ENCODE measurements at regions not wholly inside any gene's neighbourhood (a gene's known extent, or its start where the extent isn't known, plus 50 kb on each side); places are given as distances from the start of the nearest gene placed in this dataset.
A peak's percentile ranks its signal among the peaks of the same experiment; 100 is the strongest.

- peak overlapping the region in 1 of 2 donors; percentile 17 for H3K27ac ChIP-seq
- no peaks in the 10 kb centered on the region for H3K36me3 ChIP-seq
- H3K9me3 ChIP-seq = no peaks in the 10 kb centered on the region
- peaks cover 0 to 45% (median 6%) of the 10 kb centered on the region in 4 donors for H3K4me1 ChIP-seq
- DNase-seq = no peak
- H3K4me3 ChIP-seq = no peak overlapping the region
- intact Hi-C loops (cut with DNase I; ENCODE audit: low total_unique reads) = no loop called here
- H3K27me3 ChIP-seq = no peaks in the 10 kb centered on the region
- no peak for TF ChIP-seq CTCF (IDR thresholded peaks at IDR 0.05)
These were observed 178.7 kb upstream of the TMTC1 start for GRCh38 chr12:29962276-29963035.

- no peak for DNase-seq
- no peaks in the 10 kb centered on the region for H3K9me3 ChIP-seq
- no peaks in the 10 kb centered on the region for H3K27me3 ChIP-seq
- TF ChIP-seq CTCF (IDR thresholded peaks at IDR 0.05) = no peak
- H3K27ac ChIP-seq = peak overlapping the region; percentile 52 to 67
- no peak overlapping the region for H3K4me3 ChIP-seq
- H3K4me1 ChIP-seq = peaks cover 0 to 41% (median 6%) of the 10 kb centered on the region in 4 donors
- no peaks in the 10 kb centered on the region for H3K36me3 ChIP-seq
- intact Hi-C loops (cut with DNase I; ENCODE audit: low total_unique reads) = no loop called here
These were observed 177.5 kb upstream of the TMTC1 start for GRCh38 chr12:29961231-29961630.

GRCh38 chr12:29960122-29960521 lies 176.4 kb upstream of the TMTC1 start:
- Histone ChIP-seq H3K9me3 (no peaks in the 10 kb centered on the region), H3K4me1 (peaks cover 0 to 35% (median 6%) of the 10 kb centered on the region in 4 donors), H3K27me3 (no peaks in the 10 kb centered on the region), H3K36me3 (no peaks in the 10 kb centered on the region), H3K27ac (peak overlapping the region; percentile 52 to 67), H3K4me3 (no peak overlapping the region)
- no peak for TF ChIP-seq CTCF (IDR thresholded peaks at IDR 0.05)
- intact Hi-C loops (cut with DNase I; ENCODE audit: low total_unique reads) = no loop called here
- DNase-seq = peak in 1 of 2 donors; percentile 69

- no peak overlapping the region for H3K4me3 ChIP-seq
- H3K36me3 ChIP-seq = no peaks in the 10 kb centered on the region
- no peaks in the 10 kb centered on the region for H3K9me3 ChIP-seq
- TF ChIP-seq CTCF (IDR thresholded peaks at IDR 0.05) = no peak
- peaks cover 0 to 35% (median 6%) of the 10 kb centered on the region in 4 donors for H3K4me1 ChIP-seq
- intact Hi-C loops (cut with DNase I; ENCODE audit: low total_unique reads) = no loop called here
- no peaks in the 10 kb centered on the region for H3K27me3 ChIP-seq
- no peak for DNase-seq
- H3K27ac ChIP-seq = no peak overlapping the region
These were observed 174.1 kb upstream of the TMTC1 start for GRCh38 chr12:29957835-29958234.

GRCh38 chr12:29945904-29946303 lies 162.2 kb upstream of the TMTC1 start:
- DNase-seq = no peak
- TF ChIP-seq CTCF (IDR thresholded peaks at IDR 0.05) = no peak
- Histone ChIP-seq H3K4me1 (peaks cover 0 to 47% (median 1%) of the 10 kb centered on the region in 4 donors), H3K4me3 (no peak overlapping the region), H3K9me3 (no peaks in the 10 kb centered on the region), H3K36me3 (no peaks in the 10 kb centered on the region), H3K27me3 (no peaks in the 10 kb centered on the region), H3K27ac (no peak overlapping the region)
- intact Hi-C loops (cut with DNase I; ENCODE audit: low total_unique reads) = no loop called here
